ENCODE measurements at regions not wholly inside any gene's neighbourhood (a gene's known extent, or its start where the extent isn't known, plus 50 kb on each side); places are given as distances from the start of the nearest gene placed in this dataset.

DNA sequence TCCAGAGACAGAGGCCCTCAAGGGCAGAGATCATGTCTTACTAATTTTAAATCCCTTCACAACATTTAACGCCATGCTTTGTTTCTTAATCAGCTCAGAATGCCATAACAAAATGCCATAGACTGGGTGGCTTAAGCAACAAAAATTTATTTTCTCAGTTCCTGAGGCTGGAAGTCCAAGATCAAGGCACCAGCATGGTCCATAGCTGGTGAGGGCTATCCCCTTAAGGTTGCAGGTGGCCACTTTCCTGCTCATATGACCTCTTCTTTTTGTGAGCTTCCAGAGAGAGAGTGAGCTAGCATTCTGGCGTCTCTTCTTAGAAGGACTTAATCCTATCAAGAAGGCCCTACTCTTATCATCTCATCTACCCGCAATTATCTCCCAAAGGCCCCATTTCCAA, 470.3 kb downstream of the ZNF608 start:
- no peak overlapping the region for H3K4me3 ChIP-seq (replicated peaks in 1 of 4; ENCODE audit: control extremely low read depth in 1 of 4, insufficient read depth in 1 of 4, low read depth in 3 of 4, low read length in 4 of 4)
- no peak for DNase-seq (ENCODE audit: low read depth in 2 of 2)
- H3K9ac ChIP-seq (ENCODE audit: insufficient read depth, low read length), result no peak overlapping the region
- H3K4me2 ChIP-seq (ENCODE audit: extremely low read depth, insufficient read depth, low read length), result no peak overlapping the region
- H3K9me3 ChIP-seq (ENCODE audit: control insufficient read depth, insufficient read depth, low read depth, low read length), result no peaks in the 10 kb centered on the region
- no peak for TF ChIP-seq EZH2 (IDR thresholded peaks at IDR 0.05; ENCODE audit: low read length, missing control alignments)
- TF ChIP-seq, protein P1, sequence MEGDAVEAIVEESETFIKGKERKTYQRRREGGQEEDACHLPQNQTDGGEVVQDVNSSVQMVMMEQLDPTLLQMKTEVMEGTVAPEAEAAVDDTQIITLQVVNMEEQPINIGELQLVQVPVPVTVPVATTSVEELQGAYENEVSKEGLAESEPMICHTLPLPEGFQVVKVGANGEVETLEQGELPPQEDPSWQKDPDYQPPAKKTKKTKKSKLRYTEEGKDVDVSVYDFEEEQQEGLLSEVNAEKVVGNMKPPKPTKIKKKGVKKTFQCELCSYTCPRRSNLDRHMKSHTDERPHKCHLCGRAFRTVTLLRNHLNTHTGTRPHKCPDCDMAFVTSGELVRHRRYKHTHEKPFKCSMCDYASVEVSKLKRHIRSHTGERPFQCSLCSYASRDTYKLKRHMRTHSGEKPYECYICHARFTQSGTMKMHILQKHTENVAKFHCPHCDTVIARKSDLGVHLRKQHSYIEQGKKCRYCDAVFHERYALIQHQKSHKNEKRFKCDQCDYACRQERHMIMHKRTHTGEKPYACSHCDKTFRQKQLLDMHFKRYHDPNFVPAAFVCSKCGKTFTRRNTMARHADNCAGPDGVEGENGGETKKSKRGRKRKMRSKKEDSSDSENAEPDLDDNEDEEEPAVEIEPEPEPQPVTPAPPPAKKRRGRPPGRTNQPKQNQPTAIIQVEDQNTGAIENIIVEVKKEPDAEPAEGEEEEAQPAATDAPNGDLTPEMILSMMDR (conservative IDR thresholded peaks at IDR 0.05 in 1 of 2, IDR thresholded peaks at IDR 0.05 in 1 of 2; ENCODE audit: low read depth in 1 of 2, low read length in 2 of 2), result no peak
- no peak overlapping the region for H3K27ac ChIP-seq (ENCODE audit: insufficient read depth, low read length)
- H3K79me2 ChIP-seq (ENCODE audit: control insufficient read depth, insufficient read depth, low read length), result no peaks in the 10 kb centered on the region
- H4K20me1 ChIP-seq (ENCODE audit: control insufficient read depth, extremely low read depth, insufficient read depth, low read length), result no peaks in the 10 kb centered on the region
- H3K36me3 ChIP-seq (ENCODE audit: control insufficient read depth, insufficient read depth, low read length), result no peaks in the 10 kb centered on the region
- H2AFZ ChIP-seq (ENCODE audit: low read length), result no peak overlapping the region
- no peaks in the 10 kb centered on the region for H3K4me1 ChIP-seq (ENCODE audit: control insufficient read depth, extremely low read depth, insufficient read depth, low read length)
- H3K27me3 ChIP-seq (ENCODE audit: control insufficient read depth, insufficient read depth, low read length), result no peaks in the 10 kb centered on the region

DNA sequence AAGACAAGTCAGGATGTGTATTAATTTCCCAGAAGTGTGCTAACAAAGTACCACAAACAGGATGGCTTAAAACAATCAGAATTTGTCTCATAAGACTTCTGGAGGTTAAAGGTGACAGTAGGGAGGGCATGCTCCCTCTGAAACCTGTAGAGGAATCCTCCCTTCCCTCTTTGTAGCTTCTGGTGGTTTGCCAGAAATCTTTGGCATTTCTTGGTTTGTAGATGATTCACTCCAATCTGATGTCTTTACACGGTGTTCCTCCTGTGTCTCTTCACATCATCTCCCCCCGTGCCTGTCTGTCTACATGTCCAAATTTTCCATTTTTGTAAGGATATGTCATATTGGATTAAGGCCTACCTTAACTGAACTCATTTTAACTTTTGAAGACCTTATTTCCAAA, 471.5 kb downstream of the ZNF608 start:
- H3K4me2 ChIP-seq (ENCODE audit: extremely low read depth, insufficient read depth, low read length), result no peak overlapping the region
- H3K79me2 ChIP-seq (ENCODE audit: control insufficient read depth, insufficient read depth, low read length), result no peaks in the 10 kb centered on the region
- no peaks in the 10 kb centered on the region for H3K4me1 ChIP-seq (ENCODE audit: control insufficient read depth, extremely low read depth, insufficient read depth, low read length)
- no peaks in the 10 kb centered on the region for H4K20me1 ChIP-seq (ENCODE audit: control insufficient read depth, extremely low read depth, insufficient read depth, low read length)
- H2AFZ ChIP-seq (ENCODE audit: low read length), result no peak overlapping the region
- H3K27me3 ChIP-seq (ENCODE audit: control insufficient read depth, insufficient read depth, low read length), result no peaks in the 10 kb centered on the region
- no peak overlapping the region for H3K4me3 ChIP-seq (replicated peaks in 1 of 4; ENCODE audit: control extremely low read depth in 1 of 4, insufficient read depth in 1 of 4, low read depth in 3 of 4, low read length in 4 of 4)
- no peak overlapping the region for H3K9ac ChIP-seq (ENCODE audit: insufficient read depth, low read length)
- no peaks in the 10 kb centered on the region for H3K9me3 ChIP-seq (ENCODE audit: control insufficient read depth, insufficient read depth, low read depth, low read length)
- peak; percentile 13 to 33 for DNase-seq (ENCODE audit: low read depth in 2 of 2)
- H3K36me3 ChIP-seq (ENCODE audit: control insufficient read depth, insufficient read depth, low read length), result no peaks in the 10 kb centered on the region
- no peak overlapping the region for H3K27ac ChIP-seq (ENCODE audit: insufficient read depth, low read length)
- TF ChIP-seq EZH2 (IDR thresholded peaks at IDR 0.05; ENCODE audit: low read length, missing control alignments), result no peak
- TF ChIP-seq, protein P1 (conservative IDR thresholded peaks at IDR 0.05 in 1 of 2, IDR thresholded peaks at IDR 0.05 in 1 of 2; ENCODE audit: low read depth in 1 of 2, low read length in 2 of 2), result no peak

DNA sequence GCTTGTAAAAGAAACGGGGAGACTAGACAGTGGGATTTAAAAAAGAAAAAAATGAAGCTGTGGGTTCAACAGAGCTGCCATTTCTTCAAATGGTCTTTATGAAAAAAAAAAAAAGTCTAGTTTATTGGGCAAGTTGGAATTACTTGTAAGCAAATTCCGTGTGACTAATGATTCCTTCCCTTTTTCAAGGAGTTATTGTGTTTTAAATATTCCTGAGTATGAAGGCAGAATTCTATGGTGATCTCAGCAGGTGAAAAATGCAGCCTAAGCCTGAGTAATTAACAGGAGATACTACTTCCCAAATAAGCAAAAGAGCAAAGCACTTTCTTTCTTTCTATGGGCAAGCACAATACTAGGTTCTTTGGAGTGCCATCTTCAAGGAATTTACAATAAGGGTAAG, 481.9 kb downstream of the ZNF608 start:
- Histone ChIP-seq H3K4me1 (ENCODE audit: control insufficient read depth, extremely low read depth, insufficient read depth, low read length) (no peaks in the 10 kb centered on the region), H3K9me3 (ENCODE audit: control insufficient read depth, insufficient read depth, low read depth, low read length) (no peaks in the 10 kb centered on the region), H2AFZ (ENCODE audit: low read length) (no peak overlapping the region), H4K20me1 (ENCODE audit: control insufficient read depth, extremely low read depth, insufficient read depth, low read length) (no peaks in the 10 kb centered on the region), H3K36me3 (ENCODE audit: control insufficient read depth, insufficient read depth, low read length) (no peaks in the 10 kb centered on the region), H3K27me3 (ENCODE audit: control insufficient read depth, insufficient read depth, low read length) (no peaks in the 10 kb centered on the region), H3K4me2 (ENCODE audit: extremely low read depth, insufficient read depth, low read length) (no peak overlapping the region), H3K27ac (ENCODE audit: insufficient read depth, low read length) (no peak overlapping the region), H3K79me2 (ENCODE audit: control insufficient read depth, insufficient read depth, low read length) (no peaks in the 10 kb centered on the region), H3K4me3 (replicated peaks in 1 of 4; ENCODE audit: control extremely low read depth in 1 of 4, insufficient read depth in 1 of 4, low read depth in 3 of 4, low read length in 4 of 4) (no peak overlapping the region), H3K9ac (ENCODE audit: insufficient read depth, low read length) (no peak overlapping the region)
- peak in 1 of 2 donors; percentile 64 for DNase-seq (ENCODE audit: low read depth in 2 of 2)
- TF ChIP-seq, protein P1 (conservative IDR thresholded peaks at IDR 0.05 in 1 of 2, IDR thresholded peaks at IDR 0.05 in 1 of 2; ENCODE audit: low read depth in 1 of 2, low read length in 2 of 2), result no peak
- TF ChIP-seq EZH2 (IDR thresholded peaks at IDR 0.05; ENCODE audit: low read length, missing control alignments), result no peak

Measured in fibroblast of lung (primary cell).